B cell (primary cell): ENCODE measurements at regions not wholly inside any gene's neighbourhood (a gene's known extent, or its start where the extent isn't known, plus 50 kb on each side); places are given as distances from the start of the nearest gene placed in this dataset.

ENCODE experiments used
- ATAC-seq: fragments of 200-7000 bp; cut with Tn5 transposase; one replicate; pipeline ENCODE4 v1.10.0; 2021; ENCODE audit warnings: low read depth, mild to moderate bottlenecking, moderate number of reproducible peaks, moderate library complexity
- CTCF ChIA-PET: fragments of 350-600 bp; sonication (Branson Sonifier 250); formaldehyde crosslinking; loops from one replicate; lab custom pipeline; 2021; ENCODE audit warnings: antibody characterized with exemption, inconsistent platforms; lab: Charles Lee
- POLR2A ChIA-PET: fragments of 350-600 bp; sonication (Branson Sonifier 250); formaldehyde crosslinking; loops from one replicate; lab custom pipeline; 2021; ENCODE audit warnings: antibody characterized with exemption; lab: Charles Lee
- DNase-seq: peaks from one replicate; pipeline ENCODE4 v3.0.0; 2013
- H2AFZ ChIP-seq: 2 replicates; pipeline ENCODE4 v1.6.1; 2012; ENCODE audit warnings: mild to moderate bottlenecking, low read depth, low read length; ENCODE audit not compliant: insufficient read depth, poor library complexity, severe bottlenecking
- H3K27ac ChIP-seq, 2 donors: 1 replicate in 1 of 2; 2 replicates in 1 of 2; pipeline ENCODE4 v1.5.1; 2012 to 2013; ENCODE audit warnings: low read length in 2 of 2, mild to moderate bottlenecking in 2 of 2, moderate library complexity in 1 of 2
- H3K27me3 ChIP-seq, 4 experiments: fragments of 200-600 bp in 1 of 4; sonication (generic) in 1 of 4; replicated peaks in 1 of 4; 1 replicate in 2 of 4; 2 replicates in 2 of 4; pipeline versions ENCODE4 v1.6.1 to v1.7.0; 2013 to 2016; ENCODE audit warnings: low read length in 3 of 4, mild to moderate bottlenecking in 2 of 4, mixed read lengths in 1 of 4, moderate library complexity in 1 of 4; ENCODE audit not compliant: insufficient read depth in 4 of 4, control insufficient read depth in 3 of 4; ENCODE audit errors: control extremely low read depth in 1 of 4
- H3K36me3 ChIP-seq, 2 experiments: replicated peaks in 1 of 2; 1 replicate in 1 of 2; 2 replicates in 1 of 2; pipeline versions ENCODE4 v1.6.1 to v1.7.1; 2013; ENCODE audit warnings: low read length in 1 of 2; ENCODE audit not compliant: insufficient read depth in 2 of 2, control insufficient read depth in 1 of 2; ENCODE audit errors: control extremely low read depth in 1 of 2, extremely low read depth in 1 of 2
- H3K4me1 ChIP-seq, 2 donors: fragments of 200-600 bp in 1 of 2; sonication (generic) in 1 of 2; 1 replicate in 1 of 2; 2 replicates in 1 of 2; pipeline versions ENCODE4 v1.5.1 to v1.6.1; 2013 to 2017; ENCODE audit warnings: low read length in 2 of 2; ENCODE audit not compliant: control insufficient read depth in 2 of 2, insufficient read depth in 2 of 2
- H3K4me2 ChIP-seq: replicated peaks from 2 replicates; pipeline ENCODE3; 2012; ENCODE audit warnings: mild to moderate bottlenecking, low read depth, low read length; ENCODE audit not compliant: poor library complexity, severe bottlenecking
- H3K4me3 ChIP-seq, 5 experiments: fragments of 200-600 bp in 1 of 5; sonication (generic) in 1 of 5; 1 replicate in 3 of 5; 2 replicates in 2 of 5; pipeline versions ENCODE4 v1.5.1 to v1.7.0; 2011 to 2016; ENCODE audit warnings: low read length in 4 of 5, mild to moderate bottlenecking in 4 of 5, low read depth in 2 of 5, control low read depth in 1 of 5, moderate library complexity in 1 of 5; ENCODE audit not compliant: insufficient read depth in 1 of 5; ENCODE audit errors: control extremely low read depth in 1 of 5, extremely low read depth in 1 of 5
- H3K79me2 ChIP-seq: fragments of 200-600 bp; sonication (generic); one replicate; pipeline ENCODE4 v1.6.0; 2016; ENCODE audit warnings: low read length; ENCODE audit not compliant: control insufficient read depth, insufficient read depth
- H3K9ac ChIP-seq: fragments of 200-600 bp; sonication (generic); 2 replicates; pipeline ENCODE4 v1.6.1; 2017; ENCODE audit warnings: mild to moderate bottlenecking, low read length, moderate library complexity
- H3K9me3 ChIP-seq, 3 donors: one replicate each; pipeline versions ENCODE4 v1.6.1 to v1.7.1; 2013; ENCODE audit warnings: low read length in 2 of 3; ENCODE audit not compliant: control insufficient read depth in 2 of 3, insufficient read depth in 1 of 3; ENCODE audit errors: control extremely low read depth in 1 of 3
- H4K20me1 ChIP-seq: 2 replicates; pipeline ENCODE4 v1.6.0; 2012; ENCODE audit warnings: mild to moderate bottlenecking, low read length; ENCODE audit not compliant: insufficient read depth, control insufficient read depth, poor library complexity, severe bottlenecking
- H3K27ac Mint-ChIP-seq: one replicate; pipeline ENCODE4 v1.8.0; 2021; ENCODE audit warnings: mixed read lengths
- H3K27me3 Mint-ChIP-seq: one replicate; pipeline ENCODE4 v1.8.0; 2021; ENCODE audit warnings: mixed read lengths
- H3K4me1 Mint-ChIP-seq: one replicate; pipeline ENCODE4 v1.8.0; 2021; ENCODE audit warnings: mixed read lengths
- H3K4me3 Mint-ChIP-seq: one replicate; pipeline ENCODE4 v1.8.0; 2021; ENCODE audit warnings: mixed read lengths
- H3K9me3 Mint-ChIP-seq: one replicate; pipeline ENCODE4 v1.8.0; 2022; ENCODE audit warnings: mixed read lengths; ENCODE audit not compliant: insufficient read depth
- CTCF ChIP-seq: fragments of 200-600 bp; IDR thresholded peaks from one replicate; pipeline ENCODE4 v1.8.0; 2022; ENCODE audit warnings: antibody characterized with exemption, mild to moderate bottlenecking
- EZH2 ChIP-seq: IDR thresholded peaks from 2 replicates; pipeline ENCODE4 v1.6.1; 2012; ENCODE audit warnings: borderline replicate concordance, low read depth, mild to moderate bottlenecking, moderate library complexity, low read length; ENCODE audit not compliant: insufficient read depth, poor library complexity, severe bottlenecking
- WGBS: methylation state at CpG from one replicate; pipeline ENCODE4 v1.1.5; 2013; ENCODE audit warnings: missing lambda C conversion rate; ENCODE audit not compliant: insufficient coverage; 5-methylcytosine and 5-hydroxymethylcytosine counted together
- intact Hi-C: fragments of 100-400 bp; cut with micrococcal nuclease; formaldehyde crosslinking; loops from one replicate; pipeline ENCODE4 v1.10.0; 2022

DNA sequence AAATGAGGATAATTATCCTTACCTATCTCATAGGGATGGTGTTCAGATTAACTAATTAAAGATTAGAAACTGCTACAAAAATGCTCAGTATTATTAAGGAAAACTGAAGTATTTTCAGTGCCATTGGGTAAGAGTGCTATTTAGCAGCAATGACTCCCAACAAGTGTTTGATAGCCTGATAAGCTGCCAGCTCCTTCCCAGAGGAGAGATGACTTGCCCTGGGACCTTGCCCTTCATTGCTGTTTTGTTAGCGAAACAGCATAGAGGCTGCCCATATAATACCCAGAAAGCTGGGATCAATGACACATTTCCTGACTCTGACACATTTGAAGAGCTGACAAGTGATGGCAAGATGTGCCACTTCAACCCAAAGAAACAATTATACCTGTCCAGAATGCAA is 592.2 kb downstream of the ADGRL2 start:
- H3K9me3 ChIP-seq: no peaks in the 10 kb centered on the region
- H3K4me1 Mint-ChIP-seq: peaks cover 5% of the 10 kb centered on the region
- H3K4me1 ChIP-seq: no peaks in the 10 kb centered on the region
- no peak overlapping the region for H3K4me3 Mint-ChIP-seq
- H3K4me3 ChIP-seq: no peak overlapping the region
- CTCF ChIA-PET: no interaction called here
- WGBS: 100% methylated on average over 1 of the region's 1 CpG
- no peaks in the 10 kb centered on the region for H3K79me2 ChIP-seq
- H3K4me2 ChIP-seq: no peak overlapping the region
- no peaks in the 10 kb centered on the region for H3K27me3 ChIP-seq
- DNase-seq (no peak), ATAC-seq (no peak)
- H3K36me3 ChIP-seq: no peaks in the 10 kb centered on the region
- H3K27me3 Mint-ChIP-seq: no peaks in the 10 kb centered on the region
- H3K9ac ChIP-seq: no peak overlapping the region
- H4K20me1 ChIP-seq: no peaks in the 10 kb centered on the region
- TF ChIP-seq CTCF (no peak), EZH2 (no peak)
- H3K27ac ChIP-seq: no peak overlapping the region
- intact Hi-C loops: no loop called here
- no peak overlapping the region for H2AFZ ChIP-seq
- POLR2A ChIA-PET: no interaction called here
- H3K27ac Mint-ChIP-seq: no peak overlapping the region
- peaks cover 2% of the 10 kb centered on the region for H3K9me3 Mint-ChIP-seq

- Histone ChIP-seq H2AFZ (no peak overlapping the region), H3K27ac (no peak overlapping the region), H4K20me1 (no peaks in the 10 kb centered on the region), H3K79me2 (no peaks in the 10 kb centered on the region), H3K4me3 (no peak overlapping the region), H3K27me3 (no peaks in the 10 kb centered on the region), H3K9me3 (no peaks in the 10 kb centered on the region), H3K36me3 (no peaks in the 10 kb centered on the region), H3K4me1 (no peaks in the 10 kb centered on the region), H3K4me2 (no peak overlapping the region), H3K9ac (no peak overlapping the region)
- Mint-ChIP-seq H3K4me3 (no peak overlapping the region), H3K9me3 (peaks cover 2% of the 10 kb centered on the region), H3K27me3 (no peaks in the 10 kb centered on the region), H3K4me1 (peaks cover 5% of the 10 kb centered on the region), H3K27ac (no peak overlapping the region)
- POLR2A ChIA-PET: no interaction called here
- WGBS: no CpG with 5 or more reads among the region's 2 CpGs
- intact Hi-C loops: no loop called here
- TF ChIP-seq CTCF (no peak), EZH2 (no peak)
- DNase-seq (no peak), ATAC-seq (no peak)
- CTCF ChIA-PET: no interaction called here
Measured at GRCh38 chr1:82392513-82392912, 591.8 kb downstream of the ADGRL2 start.
